HG02884 (cell line): ENCODE measurements at regions not wholly inside any gene's neighbourhood (a gene's known extent, or its start where the extent isn't known, plus 50 kb on each side); places are given as distances from the start of the nearest gene placed in this dataset.
A peak's percentile ranks its signal among the peaks of the same experiment; 100 is the strongest.

Experiments used
- ATAC-seq: cut with Tn5 transposase; IDR thresholded peaks from one replicate; pipeline ENCODE4 v1.9.1; 2021; ENCODE audit warnings: mild to moderate bottlenecking, moderate library complexity; ENCODE audit not compliant: unreplicated experiment

DNA sequence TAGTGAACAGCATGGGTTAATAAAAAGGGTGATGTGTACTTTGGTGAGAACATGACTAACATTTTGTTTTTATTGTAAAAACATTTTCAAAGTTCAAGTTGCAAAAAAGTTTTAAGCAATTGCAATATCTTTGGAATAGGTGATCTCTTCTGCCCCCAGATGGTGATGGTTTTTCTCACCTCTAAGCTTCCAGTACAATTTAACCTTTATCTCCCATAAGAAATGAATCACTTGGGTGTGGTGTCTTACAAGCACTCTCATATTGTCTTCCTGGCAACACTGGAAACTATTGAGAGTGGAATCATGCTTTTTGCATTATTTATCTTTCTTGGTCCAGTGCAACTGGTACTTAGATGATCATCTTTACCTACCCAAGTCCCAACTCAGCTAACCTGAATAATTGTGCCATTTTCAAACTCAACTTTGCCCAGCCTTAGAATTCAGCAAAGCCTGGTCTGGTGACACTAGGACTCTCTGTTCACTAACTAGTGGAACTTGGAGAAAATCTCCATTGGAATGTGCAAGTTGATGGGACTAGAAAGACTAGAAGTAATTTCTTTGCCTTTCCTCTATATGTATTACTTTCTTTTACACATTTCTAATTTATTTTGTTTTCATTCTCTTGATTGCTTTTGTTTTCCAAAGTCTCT is 964.7 kb upstream of the ZEB2 start:
- ATAC-seq, result no peak

DNA sequence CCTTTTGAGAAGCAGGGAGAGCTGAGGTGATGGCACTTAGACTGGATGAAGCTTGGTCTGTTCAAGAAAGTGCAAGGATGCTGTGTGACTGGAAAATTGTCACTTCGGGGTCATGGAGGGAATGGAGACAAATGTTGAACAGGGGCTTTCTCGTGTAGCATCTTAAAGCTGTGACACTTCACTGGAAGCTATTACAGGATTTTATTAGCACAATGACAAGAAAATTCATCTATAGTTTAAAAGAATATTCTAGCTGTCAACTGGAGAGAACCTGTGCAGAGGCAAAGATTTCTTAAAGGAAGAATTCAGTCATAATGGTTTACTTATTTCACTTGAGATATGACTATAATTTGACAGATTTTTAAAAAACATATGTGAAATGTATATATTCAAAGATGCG is 963.9 kb upstream of the ZEB2 start:
- no peak for ATAC-seq

DNA sequence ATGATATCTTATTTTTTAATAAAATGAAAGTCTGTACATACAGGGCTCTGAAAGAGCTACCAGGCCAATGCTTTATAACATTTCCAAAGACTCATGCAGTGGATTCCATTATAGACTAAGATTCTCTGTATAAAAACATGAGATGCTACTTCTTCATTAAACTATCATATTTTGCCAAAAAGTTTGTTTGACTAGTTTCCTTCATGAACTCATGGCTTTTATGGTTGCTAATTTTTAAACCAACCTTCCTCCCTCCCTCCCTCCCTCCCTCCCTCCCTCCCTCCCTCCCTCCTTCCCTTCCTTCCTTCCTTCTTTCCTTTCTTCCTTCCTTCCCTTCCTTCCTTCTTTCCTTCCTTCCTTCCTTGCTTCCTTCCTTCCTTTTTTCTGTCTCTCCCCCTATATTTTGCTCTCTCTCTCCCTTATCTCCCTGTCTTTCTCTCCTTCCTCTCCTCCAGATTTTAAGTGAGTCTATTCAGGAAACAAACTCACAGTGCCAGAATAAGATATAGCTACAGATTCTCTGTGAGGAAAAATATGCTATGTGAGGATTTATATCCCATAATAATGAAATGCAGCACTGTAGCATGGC is 961.5 kb upstream of the ZEB2 start:
- no peak for ATAC-seq

DNA sequence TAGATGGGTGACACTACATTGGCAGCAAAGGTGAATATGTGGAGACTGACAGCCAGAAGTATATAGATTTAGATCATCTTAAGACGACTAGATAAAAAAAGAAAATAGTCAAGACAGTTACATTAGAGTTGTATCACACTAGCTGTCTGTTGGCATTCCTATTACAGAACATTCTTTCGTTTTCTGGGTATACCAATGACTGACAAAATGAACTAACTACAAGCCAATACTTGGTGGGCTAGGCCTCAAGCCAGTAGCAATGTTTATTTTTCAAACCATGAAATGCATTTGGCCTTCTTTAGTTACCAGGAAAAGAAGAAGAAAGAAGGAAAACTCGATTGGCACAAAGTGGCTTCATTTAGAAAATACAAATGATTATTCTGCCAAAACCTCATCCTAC is 944.9 kb upstream of the ZEB2 start:
- ATAC-seq, result no peak

DNA sequence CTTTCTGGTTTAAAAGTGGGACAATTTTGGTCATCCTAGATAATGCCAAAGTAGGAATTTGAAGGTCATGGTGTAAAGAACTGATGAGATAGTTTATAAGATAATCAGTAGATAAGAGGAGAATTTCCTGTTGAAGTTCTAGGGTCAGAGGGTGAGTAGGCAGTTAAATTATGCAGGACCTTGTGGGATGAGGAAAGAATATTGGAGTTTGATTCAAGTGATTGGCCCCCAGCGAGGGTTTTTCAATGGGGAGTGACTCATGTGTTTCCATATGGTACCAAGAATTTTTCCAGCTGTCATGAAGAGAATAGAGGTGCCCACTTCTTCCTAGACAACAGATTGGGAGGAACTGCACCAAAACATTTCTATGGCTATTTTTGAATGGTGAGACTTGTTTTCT is 940.2 kb upstream of the ZEB2 start:
- no peak for ATAC-seq

DNA sequence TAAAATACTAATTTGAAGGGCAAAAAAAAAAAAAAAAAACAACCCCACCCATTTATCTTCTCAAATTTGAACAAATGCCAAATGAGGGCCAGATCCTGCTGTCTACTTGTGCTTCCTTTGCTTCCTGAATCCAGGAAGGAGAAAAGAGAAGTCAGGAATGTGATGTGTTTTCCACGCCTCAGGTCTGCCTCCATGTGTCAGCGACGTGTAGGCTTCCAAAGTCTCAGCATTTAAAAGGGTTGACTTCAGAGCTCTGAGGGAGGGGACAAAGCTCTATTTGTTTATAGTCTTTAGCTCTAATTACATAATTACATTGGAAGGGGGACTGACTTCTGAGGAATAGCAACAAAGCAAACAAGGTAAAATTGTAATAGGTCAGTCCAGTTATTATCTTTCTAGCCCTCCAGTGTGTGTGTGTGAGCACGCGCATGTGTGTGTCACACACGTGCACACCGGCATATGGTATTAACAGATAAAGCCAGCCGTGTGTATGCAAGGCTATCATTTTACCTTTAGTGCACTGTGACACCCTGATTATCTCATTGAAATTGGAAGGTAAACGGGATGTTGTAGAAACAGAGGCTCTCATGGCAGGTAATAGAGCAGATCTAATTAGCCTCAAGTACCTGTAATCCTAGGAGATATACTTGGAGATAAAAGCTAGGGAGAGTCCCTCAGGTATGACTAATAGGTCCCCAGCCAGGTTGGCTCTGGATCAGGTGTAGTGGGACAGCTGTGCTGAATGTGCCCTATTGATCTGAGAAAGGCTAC is 911.4 kb upstream of the ZEB2 start:
- ATAC-seq, result no peak

DNA sequence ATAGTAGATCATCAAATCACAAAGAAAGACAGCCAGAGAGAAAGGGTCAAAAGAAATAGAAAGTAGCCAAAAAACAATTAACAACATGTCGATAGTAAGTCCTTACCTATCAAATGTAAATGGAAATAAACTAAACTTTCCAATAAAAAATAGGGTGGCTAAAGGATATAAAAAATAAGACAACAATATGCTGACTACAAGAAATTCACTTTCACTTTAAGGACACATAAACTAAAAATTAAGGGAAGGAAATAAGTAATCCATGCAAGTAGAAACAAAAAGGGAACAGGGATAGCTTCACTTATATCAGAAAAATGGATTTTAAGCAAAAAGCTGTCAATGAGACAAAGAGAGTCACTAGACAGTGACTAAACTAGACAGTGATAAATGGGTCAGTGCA is 903.9 kb upstream of the ZEB2 start:
- ATAC-seq, result no peak

DNA sequence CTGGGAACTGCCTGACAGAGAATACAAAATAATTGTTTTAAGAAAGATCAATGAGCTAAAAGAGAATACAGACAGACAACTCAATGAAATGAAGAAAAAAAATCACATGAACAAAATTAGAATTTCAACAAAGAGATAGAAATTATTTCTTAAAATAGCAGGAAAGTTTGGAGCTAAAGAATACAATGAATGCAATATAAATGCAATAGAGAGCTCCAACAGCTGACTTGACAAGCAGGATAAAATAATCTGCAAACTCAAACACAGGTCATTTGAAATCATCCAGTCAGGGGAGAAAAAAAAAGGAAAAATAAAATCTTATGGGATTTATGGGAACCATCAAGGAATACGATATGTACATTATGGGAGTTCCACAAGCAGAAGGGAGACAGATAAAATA is 902.7 kb upstream of the ZEB2 start:
- ATAC-seq, result no peak

DNA sequence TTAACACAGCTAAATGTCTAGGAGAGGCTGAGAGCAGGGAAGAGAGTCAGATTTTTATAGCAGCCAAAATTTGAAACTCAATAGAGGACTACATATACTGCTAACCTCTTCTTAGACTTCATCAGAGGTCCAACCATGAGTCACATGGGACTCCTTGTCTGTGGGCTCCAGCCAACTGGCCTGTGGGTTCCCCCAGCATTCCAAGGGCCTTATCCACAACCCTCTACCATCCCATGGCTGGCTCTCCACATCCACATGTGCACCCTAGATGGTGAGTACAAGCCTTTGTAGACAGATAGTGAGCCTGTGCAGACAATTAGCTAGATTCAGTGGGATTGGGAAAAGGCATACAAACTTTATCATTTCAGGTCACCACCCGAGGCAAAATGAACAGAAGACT is 901.9 kb upstream of the ZEB2 start:
- ATAC-seq, result no peak

DNA sequence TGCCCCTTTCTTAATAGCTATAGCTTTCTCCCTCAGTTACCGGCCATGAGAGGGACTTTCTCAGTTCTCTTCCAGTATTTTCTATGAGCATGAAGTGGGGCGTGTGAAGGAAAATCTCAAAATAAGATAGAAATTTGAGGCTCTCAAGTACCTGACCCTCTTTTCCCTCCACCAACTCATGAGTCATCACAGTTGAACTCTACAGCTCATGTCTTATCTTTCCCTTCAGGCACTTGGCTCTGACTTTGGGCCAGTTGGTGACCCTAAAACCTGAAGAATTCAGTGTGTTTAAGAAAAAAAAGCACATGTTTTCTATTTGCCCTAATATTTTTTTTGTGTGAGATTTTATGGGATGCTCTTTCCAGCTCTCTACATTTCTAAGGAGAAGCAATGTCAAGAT is 896.7 kb upstream of the ZEB2 start:
- ATAC-seq, result no peak

DNA sequence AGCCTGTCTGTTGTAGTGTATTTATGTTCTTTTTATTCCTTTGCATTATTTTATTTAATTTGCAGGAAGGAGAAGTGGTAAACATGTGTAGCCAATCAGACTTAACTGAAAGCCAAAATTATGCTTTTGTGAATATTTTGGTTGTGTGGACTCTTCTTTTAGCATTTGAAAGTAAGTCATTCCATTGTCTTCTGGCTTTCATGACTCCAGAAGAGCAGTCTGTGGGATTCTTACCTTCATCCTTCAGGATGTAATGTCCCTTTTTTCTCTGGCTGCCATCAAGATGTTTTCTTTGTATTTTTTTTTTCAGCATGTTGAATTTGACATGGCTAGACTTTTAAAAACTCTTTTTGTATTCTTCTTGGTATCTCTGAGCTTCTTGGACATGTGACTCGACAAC is 895.2 kb upstream of the ZEB2 start:
- ATAC-seq, result no peak

DNA sequence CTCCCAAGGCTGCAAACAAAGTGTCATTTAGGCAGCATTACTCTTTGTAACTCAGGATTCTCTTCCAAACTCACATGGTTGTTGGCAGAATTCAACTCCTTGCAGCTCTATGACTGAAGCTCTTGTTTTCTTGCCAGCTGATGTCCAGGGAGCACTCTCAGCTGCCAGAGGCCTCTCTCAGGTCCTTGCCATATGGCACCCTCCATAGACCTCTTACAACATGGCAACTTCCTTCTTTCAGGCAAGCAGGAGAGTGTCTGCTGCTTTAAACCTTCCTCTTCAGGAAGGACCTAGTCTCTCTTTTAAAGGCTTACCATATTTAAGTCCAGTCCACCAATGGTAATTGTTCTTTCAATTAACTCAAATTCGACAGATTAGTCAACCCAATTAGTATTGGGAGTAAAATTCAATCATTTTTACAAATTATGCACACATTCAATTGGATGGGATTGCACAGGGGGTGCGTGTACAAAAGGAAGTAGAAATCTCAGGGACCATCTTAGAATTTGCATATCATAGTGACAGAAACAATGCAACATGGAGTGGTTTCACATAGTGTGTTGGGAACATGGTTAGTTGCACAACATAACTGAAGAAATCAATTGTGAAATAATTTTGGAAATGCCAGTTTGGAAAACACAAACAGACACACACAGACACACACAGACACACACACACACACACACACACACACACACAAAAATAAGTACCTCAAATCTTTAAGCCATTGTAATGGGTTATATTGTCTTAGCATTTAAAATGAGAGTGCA is 893.5 kb upstream of the ZEB2 start:
- ATAC-seq, result no peak

DNA sequence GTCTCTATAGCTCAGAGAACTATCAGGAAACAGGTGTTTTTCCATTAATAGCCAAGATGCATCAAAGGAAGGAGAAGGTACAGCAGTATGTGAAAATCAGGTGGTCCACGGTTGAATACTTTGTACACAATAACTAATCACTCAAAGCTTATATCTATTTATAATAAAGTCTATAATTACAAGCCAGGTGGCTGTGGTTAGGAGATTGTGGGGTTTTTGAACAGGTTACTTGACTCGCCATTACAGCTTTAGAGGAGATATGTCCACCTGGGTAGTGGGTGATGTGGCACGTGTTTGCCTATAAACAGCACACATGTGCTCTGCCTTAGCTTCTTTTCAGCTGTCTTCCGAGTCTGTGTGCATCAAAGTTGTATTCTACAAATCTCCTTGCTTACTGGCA is 892.2 kb upstream of the ZEB2 start:
- ATAC-seq, result no peak

DNA sequence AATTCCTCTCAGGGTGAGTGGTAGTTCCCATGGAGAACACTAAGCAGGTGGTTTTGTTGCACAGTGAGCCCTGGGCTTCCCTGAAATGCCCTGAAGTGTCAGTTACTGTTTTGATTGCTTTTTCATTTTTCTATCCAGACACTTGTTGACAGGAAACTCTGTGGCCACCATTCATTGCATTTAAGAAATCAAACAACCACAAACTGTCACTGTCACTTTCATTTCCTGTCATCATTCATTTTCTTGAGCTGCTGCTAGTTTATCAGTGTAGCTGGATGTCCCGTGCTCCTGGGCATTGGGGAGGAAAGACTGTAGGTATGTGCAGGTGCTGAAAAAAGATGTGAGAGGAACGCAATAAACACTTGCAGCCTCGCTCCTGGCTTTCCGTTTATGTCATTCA is 891.6 kb upstream of the ZEB2 start:
- peak; percentile 98 for ATAC-seq

DNA sequence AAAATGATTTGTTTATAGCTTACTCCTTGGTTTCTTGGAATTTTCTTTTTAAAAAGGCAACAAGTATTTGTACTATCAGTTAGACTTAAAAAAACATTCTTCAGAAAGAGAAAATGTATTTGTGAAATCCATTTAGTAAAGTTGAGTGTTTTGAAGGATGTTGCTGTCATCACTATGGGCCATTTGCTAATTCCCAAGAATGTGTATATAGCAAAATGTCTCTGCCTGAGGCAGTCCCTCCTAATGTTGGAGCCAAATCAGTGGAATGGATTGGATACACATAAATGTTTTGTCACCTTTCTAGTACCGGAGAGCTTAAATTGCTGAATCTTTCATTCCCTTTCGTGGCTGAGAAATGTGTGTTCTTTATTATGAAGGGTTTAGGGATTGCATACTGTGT is 890.2 kb upstream of the ZEB2 start:
- ATAC-seq, result no peak

DNA sequence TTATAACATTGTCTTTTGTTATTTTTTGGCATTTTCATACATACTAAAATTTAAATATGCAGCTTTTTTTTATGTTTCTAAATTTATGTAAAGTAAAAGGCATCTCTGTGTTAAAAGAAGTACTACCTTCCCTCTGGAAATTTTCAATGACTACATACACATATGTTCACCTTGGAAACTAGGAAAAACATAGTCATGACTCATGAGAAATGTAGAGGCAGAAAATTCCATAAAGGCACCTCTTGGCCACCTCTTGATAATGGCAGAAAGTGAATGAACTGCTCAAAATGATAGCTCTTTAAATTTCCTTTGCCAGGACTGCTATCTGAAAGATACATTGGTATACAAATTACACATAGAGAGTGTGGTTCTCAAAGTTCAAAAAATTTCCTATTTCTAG is 889.1 kb upstream of the ZEB2 start:
- no peak for ATAC-seq

DNA sequence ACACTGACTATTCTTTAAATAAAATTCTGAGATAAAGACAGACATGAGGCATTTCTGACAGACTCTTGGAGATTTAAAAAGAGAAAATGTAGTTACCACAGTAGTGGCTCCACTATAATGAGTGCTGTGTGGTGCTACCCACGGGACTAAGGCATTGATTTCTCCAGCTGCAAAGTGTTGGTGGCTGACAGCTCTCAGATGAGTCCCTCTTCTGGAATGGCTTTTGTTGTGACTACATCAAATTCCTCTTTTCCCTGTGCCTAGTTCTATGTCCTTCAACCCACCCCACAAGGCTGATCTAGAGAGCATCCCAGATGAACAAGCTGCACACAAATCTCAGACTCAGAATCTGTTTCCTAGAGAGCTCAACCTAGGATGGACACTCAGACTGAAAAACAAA is 884.8 kb upstream of the ZEB2 start:
- ATAC-seq, result no peak

DNA sequence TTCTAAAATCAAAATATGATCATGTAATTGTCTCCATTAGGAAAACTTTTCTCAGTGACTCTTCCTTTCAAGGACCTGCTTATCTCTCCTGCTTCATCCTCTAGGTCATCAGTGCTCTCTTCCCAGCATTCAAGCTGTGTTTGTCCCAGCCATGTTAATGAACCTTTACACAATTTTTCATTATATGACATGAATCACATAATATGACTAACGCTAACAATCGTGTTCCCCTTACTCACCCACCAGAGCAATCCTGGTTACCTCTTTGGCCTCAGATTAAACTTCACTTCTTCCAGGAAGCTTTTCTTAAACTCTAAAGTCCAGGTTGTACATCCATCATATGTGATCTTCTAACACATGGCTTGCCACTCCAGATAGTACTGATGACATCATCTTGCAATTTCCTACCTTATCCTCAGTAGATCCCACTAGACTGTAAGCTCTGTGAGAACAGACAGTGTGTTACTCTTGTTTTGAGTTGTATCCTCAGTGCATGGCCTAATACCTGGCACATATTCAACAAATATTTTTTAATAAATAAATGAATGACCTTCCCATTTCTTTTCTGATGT is 882.9 kb upstream of the ZEB2 start:
- no peak for ATAC-seq

DNA sequence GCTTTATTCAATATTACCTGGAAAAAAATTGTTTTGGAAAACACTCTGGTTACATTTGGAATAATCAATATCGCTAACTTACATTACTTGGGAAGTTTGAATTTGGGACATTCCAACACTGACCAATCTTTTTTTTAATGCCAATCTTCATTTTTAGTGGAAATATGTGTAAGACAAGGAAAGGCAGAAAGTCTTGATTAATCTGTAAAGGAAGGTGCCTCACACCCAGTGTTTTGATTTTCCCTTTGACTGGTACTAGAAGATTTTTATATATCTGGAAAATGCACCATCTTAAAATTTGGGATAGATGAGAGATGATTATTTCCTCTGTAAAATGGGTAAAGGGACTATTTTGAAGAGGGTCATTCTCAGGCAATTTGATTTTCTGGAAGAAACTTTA is 879.2 kb upstream of the ZEB2 start:
- no peak for ATAC-seq

DNA sequence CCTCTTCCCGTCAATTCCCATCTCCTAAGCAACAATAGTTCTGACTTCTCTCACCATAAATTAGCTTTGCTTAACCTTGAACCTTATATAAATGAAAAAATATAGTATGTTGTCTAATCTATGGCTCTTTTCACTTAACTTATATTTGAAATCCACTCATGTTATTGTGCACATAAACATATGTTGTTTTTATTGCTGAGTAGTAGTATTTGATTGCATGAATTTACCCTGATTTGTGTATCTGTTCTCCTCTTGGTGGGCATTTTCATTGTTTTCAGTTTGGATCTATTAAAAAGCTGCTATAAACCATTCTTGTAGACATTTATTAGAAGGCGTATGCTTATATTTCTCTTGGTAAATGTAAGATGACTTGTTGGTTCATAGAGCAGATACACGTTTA is 874.3 kb upstream of the ZEB2 start:
- no peak for ATAC-seq

DNA sequence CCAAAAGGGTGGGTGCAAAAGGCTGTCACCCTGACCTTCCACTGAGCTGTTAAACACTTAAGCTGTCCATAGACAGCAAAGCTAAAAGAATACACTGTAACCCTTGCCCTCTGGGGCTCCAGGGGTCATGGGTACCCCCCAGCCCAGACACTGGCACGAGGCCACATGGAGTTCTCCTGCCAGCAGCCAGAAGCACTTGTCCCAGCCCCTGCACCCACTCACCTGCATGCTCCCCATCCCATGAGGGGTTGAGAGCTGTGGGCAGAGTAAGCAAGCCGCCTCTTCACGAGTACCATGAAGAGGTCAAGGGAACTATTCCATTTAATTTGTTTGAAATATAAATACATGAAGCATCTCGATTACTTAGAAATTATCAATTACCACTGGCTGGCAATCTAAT is 867.1 kb upstream of the ZEB2 start:
- ATAC-seq, result no peak
